Stimulated activated CD4-positive, alpha-beta T cell treated with anti-CD3 and anti-CD28 coated beads, Interleukin-12 subunit alpha, Interleukin-12 subunit beta, amount 100 ng/mL, for 48 hours (primary cell): ENCODE measurements at regions not wholly inside any gene's neighbourhood (a gene's known extent, or its start where the extent isn't known, plus 50 kb on each side); places are given as distances from the start of the nearest gene placed in this dataset.
"Not testable (repeated sequence)": the region's sequence is repeated elsewhere in the genome, so short reads cannot be mapped to it uniquely, and the experiment has no call there.

Source experiments
- DNase-seq, 3 donors: peaks; one replicate each; pipeline ENCODE4 v3.0.0-alpha.2; 2020; ENCODE audit warnings: low read depth in 2 of 3, low spot score in 1 of 3

DNA sequence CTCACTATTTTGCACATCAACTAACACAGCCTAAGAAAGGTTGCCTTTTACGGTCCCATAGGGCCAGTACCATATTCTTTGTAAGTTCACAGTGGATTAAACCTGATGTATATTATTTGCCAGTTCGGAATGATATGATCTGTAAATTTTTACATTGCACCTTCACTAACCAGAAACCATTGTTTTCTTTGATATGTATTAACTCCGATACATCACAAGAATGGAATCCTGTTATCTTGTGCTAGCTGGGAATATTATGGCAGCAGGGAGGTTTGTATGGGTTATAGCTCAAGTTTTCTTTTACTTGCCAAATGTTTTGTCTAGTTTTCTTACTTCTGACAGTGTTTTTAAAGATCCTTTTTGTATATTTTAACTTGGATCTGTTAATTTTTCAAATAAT, 51.4 kb upstream of the S1PR1 start:
- no peak for DNase-seq

DNA sequence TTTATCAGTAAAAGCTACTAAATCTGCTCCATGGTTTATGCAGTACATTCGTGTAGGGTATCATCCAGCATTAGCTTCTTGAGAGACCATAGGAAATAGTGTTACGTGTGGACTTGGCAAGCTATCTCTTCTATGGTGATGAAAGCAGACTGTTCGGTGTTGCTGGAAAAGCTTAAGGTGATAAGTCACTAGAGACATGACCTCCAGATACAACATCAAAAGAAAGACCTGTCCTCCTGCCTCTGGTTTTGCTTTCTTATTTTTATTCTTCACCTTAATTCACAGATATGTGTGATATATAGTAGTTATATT, 53.5 kb upstream of the S1PR1 start:
- DNase-seq, result no peak

DNA sequence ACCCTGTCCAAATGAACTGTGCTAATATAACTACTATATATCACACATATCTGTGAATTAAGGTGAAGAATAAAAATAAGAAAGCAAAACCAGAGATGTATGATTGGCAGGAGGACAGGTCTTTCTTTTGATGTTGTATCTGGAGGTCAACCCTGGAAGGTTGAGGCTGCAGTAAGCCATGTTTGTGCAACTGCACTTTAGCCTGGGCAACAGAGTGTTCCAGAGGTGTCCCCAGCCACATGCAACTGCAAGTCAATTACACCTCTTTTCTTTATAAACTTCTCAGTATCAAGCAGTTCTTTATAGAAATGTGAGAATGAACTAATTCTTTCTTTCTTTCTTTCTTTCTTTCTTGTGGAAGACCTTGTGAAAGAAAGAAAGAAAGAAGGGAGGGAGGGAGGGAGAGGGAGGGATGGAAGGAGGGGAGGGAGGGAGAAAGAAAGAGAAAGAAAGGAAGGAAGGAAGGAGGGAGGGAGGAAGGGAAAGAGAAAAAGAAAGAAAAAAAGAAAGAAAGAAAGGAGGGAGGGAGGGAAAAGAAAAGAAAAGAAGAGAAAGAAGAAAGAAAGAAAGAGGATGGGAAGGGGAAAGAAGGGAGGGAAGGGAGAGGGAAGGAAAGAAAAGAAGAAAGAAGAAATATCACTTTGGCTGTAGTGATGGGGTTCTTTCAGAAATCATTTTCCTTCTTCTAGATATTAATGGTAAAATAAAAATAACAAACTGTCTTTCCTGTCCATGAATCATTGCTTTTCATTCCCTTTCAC, 54.0 kb upstream of the S1PR1 start:
- no peak for DNase-seq

DNA sequence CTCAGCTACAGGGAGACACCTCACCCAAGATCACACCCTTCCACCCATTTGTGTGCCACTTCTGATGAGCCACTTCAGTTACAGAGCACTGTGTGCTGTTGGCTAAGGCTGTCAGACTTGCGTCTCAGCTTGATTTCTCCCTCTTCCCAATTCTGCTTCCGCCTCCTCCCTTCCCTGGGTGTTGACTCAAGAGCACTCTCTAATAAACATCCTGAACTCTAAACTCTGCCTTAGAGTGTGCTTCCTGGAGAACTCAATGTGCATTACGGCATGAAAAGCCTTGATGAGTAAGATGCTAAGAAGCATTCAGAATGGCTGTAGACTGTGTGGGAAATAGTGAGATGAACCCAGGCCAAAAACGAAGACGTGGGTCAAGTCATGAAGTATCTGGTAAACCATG, 54.9 kb upstream of the S1PR1 start:
- no peak for DNase-seq

DNA sequence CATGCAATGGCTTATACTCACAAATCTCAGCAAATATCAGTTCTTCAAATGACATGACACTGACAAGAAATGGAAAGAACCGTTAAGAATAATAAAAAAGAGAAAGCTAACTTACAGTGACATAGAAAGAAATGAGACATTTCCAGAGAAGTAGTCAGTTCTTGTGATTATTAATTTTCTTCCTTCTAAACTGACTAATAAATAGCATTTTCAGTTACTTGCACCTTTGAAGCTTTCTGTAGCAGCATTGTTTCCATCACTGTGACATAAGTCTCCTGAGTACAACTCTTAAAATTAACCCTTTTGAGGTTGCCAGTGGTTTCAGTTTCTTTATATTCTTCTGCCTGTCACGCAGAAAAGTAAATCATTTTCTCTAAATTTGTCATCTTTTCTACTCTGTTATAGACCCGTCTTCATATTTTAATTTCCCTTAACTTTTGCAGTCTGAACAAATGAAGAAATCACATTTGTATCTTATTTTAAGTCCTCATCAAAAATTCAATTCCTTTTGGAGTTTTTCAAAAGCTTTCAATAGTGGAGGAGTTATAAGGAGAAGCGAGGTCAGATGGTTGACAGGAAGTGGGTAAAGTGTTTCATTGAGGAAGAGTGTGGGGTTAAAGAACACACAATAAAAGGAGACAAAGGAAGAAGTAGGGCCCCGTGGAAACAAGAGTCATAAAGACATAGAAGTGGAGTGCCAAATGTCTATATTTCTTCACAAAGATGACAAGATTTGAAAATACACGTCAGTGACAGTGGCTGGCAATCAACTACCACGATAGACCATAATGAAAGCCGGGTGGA, 57.9 kb upstream of the S1PR1 start:
- DNase-seq, result peak in 2 of 3 donors; percentile 32 to 41

DNA sequence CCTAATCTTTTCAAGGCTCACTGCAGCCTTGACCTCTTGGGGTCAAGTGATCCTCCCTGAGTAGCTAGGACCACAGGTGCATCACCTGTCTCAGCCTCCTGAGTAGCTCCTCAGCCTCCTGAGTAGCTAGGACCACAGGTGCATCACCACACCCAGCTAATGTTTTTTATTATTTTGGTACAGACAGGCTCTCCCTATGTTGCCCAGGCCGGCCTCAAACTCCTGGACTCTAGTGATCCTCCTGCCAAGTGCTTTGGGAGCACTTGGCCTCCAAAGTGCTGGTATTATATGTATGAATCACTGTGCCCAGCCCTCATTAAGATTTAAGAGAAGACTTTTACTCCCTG, 58.5 kb upstream of the S1PR1 start:
- no peak for DNase-seq

DNA sequence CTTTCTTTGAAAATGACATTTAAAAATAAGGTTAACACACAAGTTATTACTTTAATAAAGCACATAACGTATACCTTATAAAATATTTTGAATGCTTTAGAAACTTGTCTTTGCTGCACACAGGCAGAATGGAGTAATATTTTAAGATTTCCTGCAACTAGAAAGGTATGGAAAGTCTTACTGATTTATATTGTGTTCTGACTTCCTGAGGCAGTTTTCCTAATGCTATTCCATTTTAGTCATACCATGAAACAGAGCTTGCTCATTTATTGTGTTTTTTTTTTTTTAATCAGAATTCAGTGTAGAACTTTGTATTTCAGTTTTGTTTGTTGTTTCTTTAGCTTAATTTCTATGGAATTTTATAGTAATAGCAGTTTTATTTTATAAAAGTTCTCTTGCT, 60.9 kb upstream of the S1PR1 start:
- no peak for DNase-seq

DNA sequence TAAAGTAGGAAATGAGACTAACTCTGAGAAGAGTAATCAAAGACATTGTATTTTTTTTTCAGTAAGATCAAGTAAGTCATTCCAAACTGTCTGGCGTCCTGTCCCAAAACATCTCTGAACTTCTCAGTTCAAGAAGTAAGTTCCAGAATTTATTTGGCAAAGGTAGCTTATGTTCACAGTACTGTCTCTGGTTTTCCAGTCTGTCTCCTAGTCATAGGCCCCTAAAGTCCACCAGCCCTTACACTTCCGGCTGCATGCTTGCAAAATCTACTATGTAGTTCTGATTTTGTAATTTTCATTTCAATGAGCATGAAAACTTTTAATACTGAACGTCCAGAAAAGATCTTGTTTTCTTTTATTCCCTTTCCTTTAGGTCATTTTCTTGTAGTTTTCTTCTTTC, 61.4 kb upstream of the S1PR1 start:
- no peak for DNase-seq

DNA sequence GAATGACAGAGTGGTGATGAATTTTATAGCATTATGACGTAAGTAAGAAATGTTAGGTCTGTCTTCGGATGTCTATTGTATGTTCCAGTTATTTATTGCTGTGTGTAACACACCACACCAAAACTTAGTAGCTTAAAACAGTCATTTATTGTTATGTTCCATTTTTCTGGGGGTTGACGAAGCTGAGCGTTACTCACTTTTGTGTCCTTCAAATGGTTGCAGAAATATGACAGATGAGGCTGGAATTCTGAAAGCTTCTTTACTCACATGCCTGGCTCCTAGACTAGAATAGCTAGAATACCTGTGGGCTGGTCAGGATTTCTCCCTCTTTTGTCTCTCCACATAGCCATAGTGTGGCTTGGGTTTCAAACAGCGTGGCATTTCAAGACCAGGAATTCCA, 62.1 kb upstream of the S1PR1 start:
- no peak for DNase-seq

DNA sequence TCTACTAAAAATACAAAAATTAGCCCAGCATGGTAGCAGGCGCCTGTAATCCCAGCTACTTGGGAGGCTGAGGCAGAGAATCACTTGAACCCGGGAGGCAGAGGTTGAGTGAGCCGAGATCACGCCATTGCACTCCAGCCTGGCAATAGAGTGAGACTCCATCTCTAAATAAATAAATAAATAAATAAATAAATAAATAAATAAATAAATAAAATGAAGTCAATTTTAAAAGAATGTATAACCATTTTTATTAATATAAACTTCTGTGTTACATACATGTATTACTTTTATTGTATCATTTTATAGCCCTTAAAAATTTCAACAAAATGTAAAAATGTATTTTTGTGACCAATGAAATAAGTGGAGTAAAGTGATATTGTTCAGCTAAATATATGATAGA, 62.5 kb upstream of the S1PR1 start:
- DNase-seq, result not testable (repeated sequence)

DNA sequence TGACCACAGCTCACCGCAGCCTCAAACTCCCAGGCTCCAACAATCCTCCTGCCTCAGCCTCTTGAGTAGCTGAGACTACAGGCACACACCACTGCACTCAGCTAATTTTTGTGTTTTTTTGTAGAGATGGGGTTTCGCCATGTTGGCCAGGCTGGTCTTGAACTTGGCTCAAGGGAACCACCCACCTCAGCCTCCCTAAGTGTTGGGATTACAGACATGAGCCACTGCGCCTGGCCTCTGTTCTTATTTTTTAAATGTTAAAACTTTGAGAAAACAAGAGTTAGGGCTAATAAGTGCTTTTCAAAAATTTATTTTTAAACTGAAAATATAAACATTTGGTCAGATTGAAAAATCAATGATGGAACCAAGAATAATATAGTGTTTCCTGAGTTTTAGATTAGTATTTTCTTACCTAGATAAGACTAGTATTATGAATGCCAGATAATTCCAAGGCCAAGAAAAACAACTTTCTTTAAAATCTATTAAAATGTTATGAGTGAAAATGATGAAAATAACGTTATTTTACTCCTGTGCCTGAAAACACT, 66.2 kb upstream of the S1PR1 start:
- DNase-seq, result no peak

DNA sequence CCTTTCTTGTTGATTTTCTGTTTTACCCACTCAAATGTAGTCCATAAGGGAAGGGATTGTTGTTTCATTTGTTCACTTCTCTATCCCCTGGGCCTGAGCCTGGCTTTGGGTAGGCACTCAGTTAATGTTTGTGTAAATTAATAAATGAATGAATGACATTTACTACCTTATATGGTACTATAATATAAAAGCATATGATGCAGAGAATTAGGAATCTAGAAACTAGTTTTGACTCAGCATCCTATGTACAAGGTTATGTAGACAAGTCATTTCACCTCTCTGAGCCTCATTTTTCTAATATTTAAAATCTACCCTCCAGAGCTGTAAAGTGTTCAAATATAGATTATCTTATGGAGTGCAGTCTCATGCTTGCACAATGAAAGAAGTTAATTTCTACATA, 68.9 kb upstream of the S1PR1 start:
- no peak for DNase-seq

DNA sequence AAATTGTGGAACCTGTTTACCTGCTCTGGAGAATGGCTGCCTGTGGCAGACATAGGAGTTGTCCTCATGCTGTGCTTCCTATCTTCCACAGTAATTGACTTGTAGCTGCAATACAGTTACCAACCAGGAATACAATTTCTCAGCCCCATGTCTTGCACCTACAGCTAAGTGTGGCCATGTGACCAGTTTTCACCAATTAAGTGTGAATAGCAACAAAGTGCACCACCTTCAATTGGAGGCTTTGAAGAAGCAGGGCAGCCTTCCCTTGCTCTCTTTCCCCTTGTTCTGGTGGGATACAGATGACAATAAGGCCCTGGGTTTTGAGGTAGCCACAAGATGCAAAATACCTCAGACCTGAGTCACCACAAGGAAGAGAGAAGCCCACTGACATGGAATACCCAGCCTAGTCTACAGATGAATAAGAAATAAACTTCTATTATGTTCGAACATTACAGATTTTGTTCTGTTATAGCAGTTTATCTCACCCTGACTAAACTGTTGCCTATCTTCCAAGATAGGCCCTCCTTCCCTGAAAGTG, 70.2 kb upstream of the S1PR1 start:
- DNase-seq, result no peak

DNA sequence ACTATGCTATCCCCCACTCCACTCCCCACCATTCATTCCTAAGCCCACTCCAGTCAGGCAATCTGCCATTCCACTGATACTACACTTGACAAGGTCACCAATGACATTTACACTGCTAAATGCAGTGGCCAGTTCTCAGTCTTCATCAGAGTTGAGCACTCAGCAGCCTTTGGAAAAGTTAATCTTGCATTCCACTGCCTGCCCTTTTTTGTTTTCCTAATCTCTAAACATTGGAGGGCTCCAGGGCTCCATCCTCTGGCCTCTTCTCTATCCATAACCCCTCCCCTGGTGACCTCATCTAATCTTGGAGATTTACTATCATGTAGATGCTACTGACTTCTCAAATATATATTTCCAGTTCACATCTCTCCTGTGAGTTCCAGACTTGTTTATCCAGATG, 70.9 kb upstream of the S1PR1 start:
- no peak for DNase-seq

DNA sequence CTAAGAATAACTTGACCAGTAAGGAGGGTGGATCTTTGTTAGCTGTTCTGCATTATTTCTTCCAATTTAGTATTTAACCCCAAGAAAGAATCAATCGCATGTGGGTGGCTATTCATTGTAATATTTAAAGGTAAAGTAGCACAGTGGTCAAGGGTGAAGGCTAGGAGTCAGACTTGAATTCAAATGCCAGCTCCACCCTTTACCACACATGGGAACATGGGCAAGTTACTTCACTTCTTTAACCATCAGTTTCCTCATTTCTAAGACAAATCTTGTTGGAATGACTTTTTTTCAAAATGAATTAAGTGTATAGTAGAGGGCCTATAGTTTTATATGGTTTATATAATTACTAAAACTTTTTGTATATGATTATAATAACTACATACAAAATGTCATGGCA, 71.3 kb upstream of the S1PR1 start:
- DNase-seq, result no peak

DNA sequence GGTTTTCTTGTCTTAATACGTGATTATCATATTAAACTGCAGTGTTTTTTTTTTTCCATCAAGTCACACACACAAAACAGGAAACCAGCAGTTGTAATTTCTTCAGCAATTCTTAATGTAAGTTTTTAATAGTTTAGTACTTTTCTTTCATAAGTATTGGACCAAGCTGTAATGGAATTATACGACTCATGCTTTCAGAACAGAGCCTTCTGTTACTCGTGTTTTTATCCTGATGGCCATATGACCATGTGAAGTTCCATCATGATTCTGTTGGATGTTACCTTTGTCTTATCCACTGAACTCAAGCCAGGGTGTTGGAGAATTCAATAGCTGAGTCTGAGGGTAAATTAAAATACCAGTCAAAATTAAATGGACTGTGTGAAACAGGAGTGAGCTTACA, 72.0 kb upstream of the S1PR1 start:
- DNase-seq, result no peak

DNA sequence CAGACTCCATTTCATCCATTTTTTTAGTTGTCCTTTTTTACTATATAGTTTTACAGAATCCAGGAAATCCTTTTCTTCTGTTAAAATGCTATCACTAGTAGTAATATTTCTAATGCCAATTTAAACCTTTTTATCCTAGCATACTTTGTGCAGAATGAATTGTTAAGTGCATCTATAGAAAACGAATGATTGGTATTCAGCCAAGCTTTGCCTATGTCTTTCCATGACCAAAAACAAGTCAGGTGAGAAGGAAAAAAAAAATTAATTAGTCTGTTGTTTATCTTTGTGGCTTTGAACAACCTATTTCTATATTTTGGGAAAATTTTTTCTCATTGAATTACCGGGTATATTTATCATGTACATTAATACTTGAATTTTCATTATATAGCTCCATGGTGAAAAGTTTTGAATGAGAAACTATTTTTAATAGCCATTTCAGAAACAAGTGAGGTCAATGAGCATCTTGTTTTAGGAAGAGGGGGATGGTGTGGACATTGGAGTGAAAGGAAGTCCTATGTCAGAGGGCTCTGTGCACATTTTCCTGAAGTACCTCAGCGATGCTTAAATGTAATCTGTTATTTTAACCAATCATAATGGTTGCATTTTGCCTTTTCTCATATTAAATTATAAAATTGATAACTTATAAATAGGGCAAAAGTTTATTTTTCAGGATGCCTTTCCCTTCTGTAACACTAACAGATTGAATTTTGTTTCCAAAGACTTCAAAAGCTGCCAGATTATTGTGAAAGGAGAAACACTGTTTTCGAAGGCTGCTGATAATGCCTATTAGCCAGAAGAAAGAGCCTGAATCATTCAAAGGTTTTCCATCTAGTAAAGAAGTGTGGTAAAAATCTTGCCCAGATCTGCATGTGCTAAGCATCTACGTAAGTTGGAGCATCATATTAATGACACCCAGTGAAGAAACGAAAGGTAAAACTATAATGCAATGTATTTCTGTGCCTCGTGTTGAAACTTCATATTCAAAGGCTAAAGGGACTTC, 73.8 kb upstream of the S1PR1 start:
- no peak for DNase-seq

DNA sequence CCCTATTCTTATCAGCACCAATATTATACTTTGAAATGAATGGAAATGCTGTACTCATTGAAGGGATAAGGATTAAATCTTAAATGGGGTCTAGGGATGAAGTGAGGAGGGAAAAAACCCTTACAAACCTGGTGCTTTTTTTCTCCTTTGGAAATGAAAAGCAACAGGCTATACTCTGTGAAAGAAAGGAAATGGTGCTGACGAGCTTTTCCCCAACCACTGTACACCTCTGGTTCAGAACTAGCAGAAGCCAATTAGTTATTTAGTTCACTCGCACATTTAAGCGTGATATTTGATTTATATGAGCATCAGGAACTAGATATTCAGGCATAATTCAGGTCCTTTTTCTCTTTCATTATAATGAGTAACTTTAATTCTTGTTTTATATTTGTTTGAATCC, 74.5 kb upstream of the S1PR1 start:
- DNase-seq, result no peak

DNA sequence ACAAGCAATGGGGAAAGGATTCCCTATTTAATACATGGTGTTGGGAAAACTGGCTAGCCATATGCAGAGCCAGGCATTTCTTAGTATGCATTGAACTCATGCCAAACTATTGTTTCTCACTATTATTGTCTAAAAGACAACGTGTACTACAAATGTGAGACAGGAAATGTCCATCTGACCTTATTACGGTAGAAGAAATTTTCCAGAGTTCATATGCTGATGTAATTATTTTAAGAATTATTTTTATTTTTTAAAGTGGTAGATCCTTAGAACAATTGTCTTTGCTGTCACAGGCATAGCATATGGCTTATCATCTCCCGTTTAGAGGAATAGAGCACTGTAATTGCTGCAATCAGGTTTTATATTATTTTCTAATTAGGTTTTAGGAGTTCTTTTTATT, 75.2 kb upstream of the S1PR1 start:
- DNase-seq, result no peak

DNA sequence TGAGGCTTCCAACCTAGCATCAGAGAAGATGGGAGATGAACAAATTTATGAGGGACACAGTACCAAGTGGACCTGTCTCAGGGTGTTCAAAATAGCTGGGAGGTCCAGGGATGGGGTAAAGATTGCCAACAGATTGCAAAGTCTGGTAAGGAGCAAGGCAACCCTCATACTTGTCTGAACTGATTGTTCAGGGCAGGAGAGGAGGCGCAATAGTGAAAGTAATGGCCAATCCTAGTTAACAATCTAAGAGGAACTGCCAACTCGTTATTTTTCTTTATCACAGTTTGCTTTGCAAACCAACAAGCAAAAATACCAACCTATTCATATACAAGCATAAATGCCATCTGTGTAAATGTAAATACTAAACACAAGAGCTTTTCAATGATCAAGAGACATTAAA, 78.4 kb upstream of the S1PR1 start:
- no peak for DNase-seq

DNA sequence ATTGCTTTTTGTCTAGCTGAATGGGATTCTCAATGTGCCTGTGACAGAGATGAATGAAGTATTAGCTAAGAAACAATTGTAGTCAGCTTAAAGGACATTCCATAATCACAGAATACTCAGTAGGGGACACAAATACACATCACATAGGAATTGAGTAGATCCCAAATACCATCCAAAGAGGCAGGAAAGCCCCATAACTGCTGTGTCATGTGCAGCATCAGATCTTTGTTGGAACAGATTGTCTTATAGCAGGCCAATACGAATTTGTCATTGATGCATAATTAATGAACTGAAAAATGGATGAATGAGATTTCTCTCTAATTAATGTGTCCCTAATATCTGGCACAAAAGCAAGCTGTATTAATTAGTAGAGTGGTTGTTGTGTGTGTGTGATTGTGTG, 82.3 kb upstream of the S1PR1 start:
- DNase-seq, result no peak
